Fibroblast of skin of right biceps (primary cell): ENCODE measurements at regions not wholly inside any gene's neighbourhood (a gene's known extent, or its start where the extent isn't known, plus 50 kb on each side); places are given as distances from the start of the nearest gene placed in this dataset.
"Not testable (repeated sequence)": the region's sequence is repeated elsewhere in the genome, so short reads cannot be mapped to it uniquely, and the experiment has no call there.

ENCODE experiments used
- DNase-seq: peaks from one replicate; pipeline ENCODE4 v3.0.0-alpha.2; 2013

DNA sequence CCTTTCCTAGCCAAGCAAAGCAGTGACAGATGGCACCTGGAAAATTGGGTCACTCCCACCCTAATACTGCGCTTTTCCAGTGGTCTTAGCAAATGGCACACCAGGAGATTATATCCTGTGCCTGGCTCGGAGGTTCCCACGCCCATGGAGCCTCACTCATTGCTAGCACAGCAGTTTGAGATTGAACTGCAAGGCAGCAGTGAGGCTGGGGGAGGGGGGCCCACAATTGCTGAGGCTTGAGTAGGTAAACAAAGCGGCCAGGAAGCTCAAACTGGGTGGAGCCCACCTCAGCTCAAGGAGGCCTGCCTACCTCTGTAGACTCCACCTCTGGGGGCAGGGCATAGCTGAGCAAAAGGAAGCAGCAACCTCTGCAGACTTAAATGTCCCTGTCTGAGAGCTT, 635.0 kb downstream of the C12orf50 start:
- DNase-seq: not testable (repeated sequence)

DNA sequence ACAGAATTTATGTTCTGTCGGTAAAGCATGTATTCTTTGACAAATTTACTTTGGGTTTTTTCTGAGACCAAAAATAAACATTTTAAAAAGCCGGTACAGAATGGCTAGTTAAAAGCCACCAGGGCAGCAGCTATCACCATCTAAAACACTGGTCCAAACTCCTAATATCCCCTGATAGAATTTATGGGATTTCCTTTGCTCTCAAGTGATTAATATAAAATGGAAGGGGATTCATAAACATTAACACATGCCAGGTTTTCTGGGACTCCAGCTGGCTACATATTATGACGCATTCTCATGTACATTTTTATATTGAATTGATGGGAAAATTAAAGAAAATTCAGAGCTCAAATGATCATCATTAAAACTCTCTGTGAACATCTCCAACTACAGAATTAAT, 640.8 kb downstream of the C12orf50 start:
- no peak for DNase-seq

GRCh38 chr12:87385322-87385721, 643.9 kb downstream of the C12orf50 start:
- DNase-seq: no peak

GRCh38 chr12:87384226-87384625, 645.0 kb downstream of the C12orf50 start:
- no peak for DNase-seq

- no peak for DNase-seq
Measured at GRCh38 chr12:87383680-87384079, 645.5 kb downstream of the C12orf50 start.

GRCh38 chr12:87382959-87383566, 646.1 kb downstream of the C12orf50 start:
- no peak for DNase-seq

DNA sequence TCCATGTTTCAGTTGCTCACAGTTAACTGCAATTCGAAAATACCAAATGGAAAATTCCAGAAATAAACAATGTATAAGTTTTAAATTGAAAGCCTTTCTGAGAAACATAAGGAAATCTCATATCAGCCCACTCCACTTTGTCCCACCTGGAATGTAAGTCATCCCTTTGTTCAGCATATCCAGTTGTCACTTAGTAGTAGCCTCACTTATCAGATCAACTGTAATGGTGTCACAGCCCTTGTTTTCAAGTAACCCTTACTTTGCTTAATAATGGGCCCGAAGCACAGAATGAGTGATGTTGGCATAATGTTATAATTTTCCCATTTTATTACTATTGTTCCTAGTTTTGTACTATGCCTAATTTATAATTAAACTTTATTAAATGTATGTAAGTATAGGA, 646.8 kb downstream of the C12orf50 start:
- DNase-seq: no peak

DNA sequence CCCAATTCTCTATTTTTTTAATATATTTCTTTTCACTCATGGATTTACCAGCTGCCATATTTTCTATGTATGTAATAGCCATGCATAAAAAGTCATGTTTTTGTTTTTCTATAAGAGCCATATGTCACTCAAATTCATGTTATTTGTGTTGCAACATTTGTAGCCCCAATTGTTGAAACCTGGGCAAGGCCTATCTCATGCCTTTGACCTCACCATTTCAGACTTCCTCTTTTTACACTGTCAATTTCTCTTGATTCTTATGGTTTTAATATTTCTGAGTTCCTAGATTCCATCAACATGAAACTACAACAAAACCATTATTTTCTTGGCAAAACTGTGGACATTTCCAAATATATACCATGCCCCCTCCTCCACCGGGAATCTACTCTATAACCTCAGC, 647.5 kb downstream of the C12orf50 start:
- peak; percentile 20 for DNase-seq

- DNase-seq: no peak
Measured at GRCh38 chr12:87378526-87378925, 650.7 kb downstream of the C12orf50 start.

DNA sequence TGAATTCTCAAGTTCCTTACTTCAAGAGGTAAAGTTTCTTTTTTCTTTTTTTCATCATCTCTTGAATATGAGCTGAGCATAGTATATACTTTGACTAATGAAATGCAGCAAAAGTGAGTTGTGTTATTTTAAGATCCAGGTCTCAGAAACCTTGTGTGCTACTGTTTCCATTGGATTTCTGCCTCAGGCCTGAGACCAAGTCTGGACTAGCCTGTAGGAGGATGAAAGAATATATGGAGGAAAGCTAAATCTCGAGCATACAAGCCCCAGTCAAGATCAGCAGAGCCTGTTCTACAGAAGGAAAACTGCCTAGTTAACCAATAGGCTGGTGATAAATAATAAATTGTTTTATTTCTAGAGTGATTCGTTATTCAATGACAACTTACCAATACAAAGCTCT, 652.5 kb downstream of the C12orf50 start:
- DNase-seq: no peak

DNA sequence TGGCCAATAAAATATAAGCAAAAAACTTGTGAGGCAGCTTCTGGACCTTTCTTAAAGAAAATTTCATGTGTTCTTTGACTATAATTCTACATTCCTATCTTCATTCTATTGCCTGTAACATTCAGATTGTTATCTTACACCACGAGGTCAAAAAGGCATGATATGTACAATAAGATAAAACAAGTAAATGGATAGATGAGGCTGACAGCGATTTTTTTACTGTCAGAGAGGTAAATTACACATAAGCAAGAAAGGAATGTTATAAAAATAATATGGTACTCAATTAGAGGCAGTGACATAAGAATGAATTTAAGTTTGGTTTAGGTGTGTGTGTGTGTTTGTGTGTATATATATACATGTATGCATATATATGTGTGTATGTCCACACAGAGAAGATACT, 660.0 kb downstream of the C12orf50 start:
- no peak for DNase-seq

- no peak for DNase-seq
Measured at GRCh38 chr12:87368259-87368658, 660.9 kb downstream of the C12orf50 start.

DNA sequence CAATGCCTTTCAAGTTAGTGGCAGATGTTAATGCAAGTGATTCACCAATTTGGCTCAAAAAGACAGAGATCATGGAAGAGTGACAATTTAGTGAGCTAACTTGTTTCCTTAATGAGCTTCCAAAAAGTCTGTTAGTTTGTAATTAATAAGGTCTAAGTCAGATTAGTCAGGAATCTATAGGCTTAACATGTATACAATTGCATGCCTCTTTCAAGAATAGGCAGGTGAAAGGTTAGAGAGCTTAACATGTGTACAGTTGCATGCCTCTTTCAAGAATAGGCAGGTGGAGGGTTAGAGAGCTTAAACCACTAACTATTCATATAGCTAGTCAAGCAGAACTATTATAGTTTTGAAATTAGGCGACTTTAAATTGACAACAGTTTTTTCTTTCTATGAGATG, 663.8 kb downstream of the C12orf50 start:
- no peak for DNase-seq

GRCh38 chr12:87363497-87364084, 665.6 kb downstream of the C12orf50 start:
- no peak for DNase-seq

- DNase-seq: no peak
Measured at GRCh38 chr12:87349681-87350080, 679.5 kb downstream of the C12orf50 start.

GRCh38 chr12:87348071-87348470, 681.1 kb downstream of the C12orf50 start:
- no peak for DNase-seq

GRCh38 chr12:87344699-87345098, 684.5 kb downstream of the C12orf50 start:
- DNase-seq: no peak

DNA sequence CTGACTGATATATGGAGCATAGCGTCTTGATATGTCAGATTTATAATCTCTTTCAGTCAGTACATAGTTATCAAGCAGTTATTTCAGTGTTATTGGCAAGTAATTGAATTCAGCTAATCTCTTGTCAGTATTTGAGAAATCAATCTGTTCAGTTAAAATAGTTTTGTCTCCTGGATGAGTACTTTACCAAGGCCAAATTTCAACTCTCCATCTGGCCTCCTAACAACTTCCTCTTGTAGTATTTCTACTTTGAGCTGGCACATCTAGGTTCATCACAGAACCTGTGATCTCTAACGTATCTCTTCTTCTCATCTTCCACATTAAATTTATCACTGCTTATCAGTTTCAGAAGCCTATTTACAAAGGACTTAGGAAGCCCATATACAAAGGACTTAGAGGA, 690.5 kb downstream of the C12orf50 start:
- no peak for DNase-seq

DNA sequence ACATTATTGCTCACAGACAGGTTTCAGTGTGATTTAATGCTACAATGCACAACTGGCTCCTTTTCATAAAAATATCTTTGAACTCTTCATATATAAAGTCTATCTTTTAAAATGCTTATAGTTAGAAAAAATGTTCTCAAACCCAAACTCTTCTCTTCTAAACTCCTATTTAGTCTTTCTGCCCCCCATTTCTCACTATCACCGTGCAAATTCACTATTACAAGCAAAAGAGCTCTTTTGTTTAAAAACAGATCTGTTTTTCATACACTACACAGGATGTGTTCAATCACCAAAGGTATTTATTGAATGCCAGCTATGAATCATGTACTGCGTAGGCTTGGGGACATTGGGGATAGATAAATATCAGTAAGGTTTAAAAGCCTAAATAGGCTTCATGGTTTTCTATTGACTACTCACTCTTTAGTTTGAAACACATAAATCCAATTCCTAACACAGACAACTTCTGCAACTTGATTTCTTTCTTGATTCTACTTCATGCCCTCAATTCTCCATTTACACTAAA, 692.3 kb downstream of the C12orf50 start:
- no peak for DNase-seq

- no peak for DNase-seq
Measured at GRCh38 chr12:87332987-87333726, 696.0 kb downstream of the C12orf50 start.

DNA sequence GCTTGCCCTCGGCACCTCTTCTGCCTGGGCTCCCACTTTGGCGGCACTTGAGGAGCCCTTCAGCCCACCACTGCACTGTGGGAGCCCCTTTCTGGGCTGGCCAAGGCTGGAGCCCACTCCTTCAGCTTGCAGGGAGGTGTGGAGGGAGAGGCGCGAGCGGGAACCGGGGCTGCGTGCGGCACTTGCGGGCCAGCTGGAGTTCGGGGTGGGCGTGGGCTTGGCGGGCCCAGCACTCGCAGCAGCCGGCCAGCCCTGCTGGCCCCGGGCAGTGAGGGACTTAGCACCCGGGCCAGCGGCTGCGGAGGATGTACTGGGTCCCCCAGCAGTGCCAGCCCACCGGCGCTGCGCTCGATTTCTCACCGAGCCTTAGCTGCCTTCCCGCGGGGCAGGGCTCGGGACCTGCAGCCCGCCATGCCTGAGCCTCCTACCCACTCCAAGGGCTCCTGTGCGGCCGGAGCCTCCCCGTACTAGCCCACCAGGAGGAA, 699.1 kb downstream of the C12orf50 start:
- not testable (repeated sequence) for DNase-seq

- DNase-seq: no peak
Measured at GRCh38 chr12:87329076-87329863, 699.9 kb downstream of the C12orf50 start.

DNA sequence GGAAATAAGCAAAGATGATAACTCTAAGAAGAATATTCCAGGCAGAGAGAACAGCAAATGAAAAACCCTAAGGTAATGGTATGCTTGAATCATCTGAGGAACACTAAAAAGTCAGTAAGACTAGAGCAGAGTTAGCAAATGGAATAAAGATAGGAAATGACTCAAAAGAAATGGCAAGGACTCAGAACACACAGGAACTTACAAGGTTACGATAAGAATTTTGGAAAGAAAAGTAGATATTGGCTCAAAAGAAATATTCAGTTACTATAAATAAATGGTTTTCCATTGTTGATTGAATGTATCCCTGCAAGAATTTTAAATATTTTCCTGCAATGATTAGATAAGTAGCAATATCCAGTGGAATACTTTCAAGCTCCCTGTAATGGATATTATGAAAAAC, 705.8 kb downstream of the C12orf50 start:
- DNase-seq: peak; percentile 82
